ENCODE measurements at regions not wholly inside any gene's neighbourhood (a gene's known extent, or its start where the extent isn't known, plus 50 kb on each side); places are given as distances from the start of the nearest gene placed in this dataset.

GRCh38 chr12:98403936-98404335 is 111.5 kb upstream of the TMPO start:
- Histone ChIP-seq H3K9me3 (no peaks in the 10 kb centered on the region), H3K4me3 (no peak overlapping the region)
- intact Hi-C loops (cut with DNase I; ENCODE audit: low total_unique reads) = no loop called here

GRCh38 chr12:98405805-98406366 is 109.5 kb upstream of the TMPO start:
- no peak for TF ChIP-seq POLR2A (IDR thresholded peaks at IDR 0.05)
- TF ChIP-seq POLR2AphosphoS5 (IDR thresholded peaks at IDR 0.05) = no peak
- TF ChIP-seq CTCF (IDR thresholded peaks at IDR 0.05) = no peak
- intact Hi-C loops (cut with DNase I; ENCODE audit: low total_unique reads) = no loop called here
- no peaks in the 10 kb centered on the region for H3K9me3 ChIP-seq

More at GRCh38 chr12:98403936-98404335, 111.5 kb upstream of the TMPO start:
- Histone ChIP-seq H3K36me3 (no peaks in the 10 kb centered on the region), H3K4me1 (no peaks in the 10 kb centered on the region), H3K27ac (no peak overlapping the region), H3K27me3 (no peaks in the 10 kb centered on the region)
- no peak for DNase-seq (ENCODE audit: low spot score in 2 of 2)
- TF ChIP-seq POLR2AphosphoS5 (IDR thresholded peaks at IDR 0.05) = no peak
- no peak for TF ChIP-seq POLR2A (IDR thresholded peaks at IDR 0.05)
- TF ChIP-seq CTCF (IDR thresholded peaks at IDR 0.05) = no peak

GRCh38 chr12:98406378-98406777 is 109.0 kb upstream of the TMPO start:
- TF ChIP-seq POLR2A (IDR thresholded peaks at IDR 0.05) (no peak), CTCF (IDR thresholded peaks at IDR 0.05) (no peak), POLR2AphosphoS5 (IDR thresholded peaks at IDR 0.05) (no peak)
- H3K36me3 ChIP-seq = no peaks in the 10 kb centered on the region
- no peaks in the 10 kb centered on the region for H3K4me1 ChIP-seq
- no peaks in the 10 kb centered on the region for H3K9me3 ChIP-seq
- no peak for DNase-seq (ENCODE audit: low spot score in 2 of 2)
- no peak overlapping the region for H3K27ac ChIP-seq
- no peaks in the 10 kb centered on the region for H3K27me3 ChIP-seq
- no peak overlapping the region for H3K4me3 ChIP-seq
- intact Hi-C loops (cut with DNase I; ENCODE audit: low total_unique reads) = no loop called here

More at GRCh38 chr12:98405805-98406366, 109.5 kb upstream of the TMPO start:
- no peaks in the 10 kb centered on the region for H3K36me3 ChIP-seq
- DNase-seq (ENCODE audit: low spot score in 2 of 2) = no peak
- H3K4me1 ChIP-seq = no peaks in the 10 kb centered on the region
- H3K4me3 ChIP-seq = no peak overlapping the region
- no peaks in the 10 kb centered on the region for H3K27me3 ChIP-seq
- H3K27ac ChIP-seq = no peak overlapping the region

- no peak overlapping the region for H3K4me3 ChIP-seq
- H3K27me3 ChIP-seq = no peaks in the 10 kb centered on the region
- intact Hi-C loops (cut with DNase I; ENCODE audit: low total_unique reads) = no loop called here
- H3K9me3 ChIP-seq = no peaks in the 10 kb centered on the region
- no peak for DNase-seq (ENCODE audit: low spot score in 2 of 2)
- H3K4me1 ChIP-seq = no peaks in the 10 kb centered on the region
- H3K27ac ChIP-seq = no peak overlapping the region
- TF ChIP-seq POLR2AphosphoS5 (IDR thresholded peaks at IDR 0.05) (no peak), POLR2A (IDR thresholded peaks at IDR 0.05) (no peak), CTCF (IDR thresholded peaks at IDR 0.05) (no peak)
- H3K36me3 ChIP-seq = no peaks in the 10 kb centered on the region
These were observed 106.7 kb upstream of the TMPO start for GRCh38 chr12:98408681-98409080.

- H3K27ac ChIP-seq = no peak overlapping the region
- intact Hi-C loops (cut with DNase I; ENCODE audit: low total_unique reads) = no loop called here
- DNase-seq (ENCODE audit: low spot score in 2 of 2) = no peak
- TF ChIP-seq CTCF (IDR thresholded peaks at IDR 0.05) (no peak), POLR2A (IDR thresholded peaks at IDR 0.05) (no peak), POLR2AphosphoS5 (IDR thresholded peaks at IDR 0.05) (no peak)
- H3K36me3 ChIP-seq = no peaks in the 10 kb centered on the region
- no peaks in the 10 kb centered on the region for H3K27me3 ChIP-seq
- H3K9me3 ChIP-seq = no peaks in the 10 kb centered on the region
- H3K4me1 ChIP-seq = no peaks in the 10 kb centered on the region
- no peak overlapping the region for H3K4me3 ChIP-seq
These were observed 105.8 kb upstream of the TMPO start for GRCh38 chr12:98409548-98409947.

All from breast epithelium (tissue), 4 donors.